DOHH2 (cell line): ENCODE measurements at regions not wholly inside any gene's neighbourhood (a gene's known extent, or its start where the extent isn't known, plus 50 kb on each side); places are given as distances from the start of the nearest gene placed in this dataset.

Experiments used
- CTCF ChIP-seq: fragments of 200-600 bp; sonication (generic); IDR thresholded peaks from one replicate; pipeline ENCODE4 v1.5.1; 2014; ENCODE audit warnings: antibody characterized with exemption, mild to moderate bottlenecking, low read depth, low read length; ENCODE audit not compliant: poor library complexity, severe bottlenecking
- EZH2phosphoT487 ChIP-seq: fragments of 200-600 bp; sonication (generic); IDR thresholded peaks from 2 replicates; pipeline ENCODE4 v1.6.1; 2017; ENCODE audit warnings: borderline replicate concordance, mild to moderate bottlenecking, antibody characterized with exemption, low read length, moderate library complexity, mixed read lengths

DNA sequence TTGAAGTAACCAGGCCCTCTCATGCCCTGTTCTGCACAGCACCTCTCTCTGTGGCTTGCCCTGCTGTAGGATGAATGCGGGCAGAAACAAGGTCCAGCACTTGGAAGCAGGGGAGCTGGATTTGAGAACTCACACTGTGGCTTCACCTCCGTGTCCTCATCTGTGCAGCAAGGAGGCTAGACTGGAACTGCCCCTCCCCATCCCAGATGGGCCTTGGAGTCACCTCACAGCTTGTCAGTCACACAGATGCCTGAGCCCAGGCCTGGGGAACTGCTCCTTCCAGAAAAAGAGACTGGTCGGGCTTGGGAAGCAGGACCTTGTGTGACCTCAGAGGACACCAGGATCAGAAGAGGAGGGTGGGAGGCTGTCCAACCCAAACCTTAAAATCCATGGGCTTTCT lies 180.8 kb downstream of the CCT6B start:
- TF ChIP-seq CTCF (no peak), EZH2phosphoT487 (no peak)
